SK-N-SH (cell line): ENCODE measurements at regions not wholly inside any gene's neighbourhood (a gene's known extent, or its start where the extent isn't known, plus 50 kb on each side); places are given as distances from the start of the nearest gene placed in this dataset.

ENCODE experiments used
- CTCF ChIA-PET: fragments of 300-600, 350-600 bp; formaldehyde crosslinking; extraction: SDS; loops from one replicate; lab custom pipeline; 2021; lab: Yijun Ruan, JAX
- POLR2A ChIA-PET: fragments of 350-600 bp; sonication (Branson Sonifier 250); formaldehyde crosslinking; extraction: SDS; loops from one replicate; lab custom pipeline; 2020; ENCODE audit warnings: antibody characterized with exemption, inconsistent platforms; lab: Yijun Ruan, JAX
- DNase-seq: peaks from one replicate; pipeline ENCODE4 v3.0.0; 2012
- H2AFZ ChIP-seq: fragments of 200-600 bp; sonication (generic); 2 replicates; pipeline ENCODE4 v1.8.1; 2016; ENCODE audit warnings: antibody characterized with exemption, mild to moderate bottlenecking, low read depth
- H3F3A ChIP-seq: fragments of 200-600 bp; sonication (generic); replicated peaks from 2 replicates; pipeline ENCODE3; 2016; ENCODE audit warnings: antibody characterized with exemption, mild to moderate bottlenecking; ENCODE audit not compliant: insufficient read depth
- H3K27ac ChIP-seq, 2 experiments: fragments of 200-500 bp in 1 of 2; fragments of 200-600 bp in 1 of 2; sonication (Bioruptor generic) in 1 of 2; sonication (generic), shearing (Covaris generic) in 1 of 2; 2 replicates each; pipeline versions ENCODE4 v1.5.1 to v1.6.1; 2014 to 2016; ENCODE audit warnings: low read depth in 2 of 2, inconsistent platforms in 1 of 2, low read length in 1 of 2, mild to moderate bottlenecking in 1 of 2, mixed read lengths in 1 of 2
- H3K27me3 ChIP-seq: fragments of 200-600 bp; sonication (generic), shearing (Covaris generic); 2 replicates; pipeline ENCODE4 v1.6.1; 2016; ENCODE audit warnings: mixed run types; ENCODE audit not compliant: insufficient read depth
- H3K36me3 ChIP-seq, 2 experiments: fragments of 200-500 bp in 1 of 2; fragments of 200-600 bp in 1 of 2; sonication (Bioruptor generic) in 1 of 2; sonication (generic) in 1 of 2; replicated peaks in 1 of 2; 2 replicates each; pipeline versions ENCODE3 to v1.5.1; 2014 to 2016; ENCODE audit warnings: low read length in 1 of 2, mild to moderate bottlenecking in 1 of 2; ENCODE audit not compliant: insufficient read depth in 2 of 2, control insufficient read depth in 1 of 2
- H3K4me1 ChIP-seq, 2 experiments: fragments of 200-500 bp in 1 of 2; fragments of 200-600 bp in 1 of 2; sonication (Bioruptor generic) in 1 of 2; sonication (generic), shearing (Covaris generic) in 1 of 2; 2 replicates each; pipeline versions ENCODE4 v1.5.1 to v1.6.1; 2014 to 2016; ENCODE audit warnings: low read depth in 1 of 2, low read length in 1 of 2, mixed run types in 1 of 2; ENCODE audit not compliant: insufficient read depth in 2 of 2, control insufficient read depth in 1 of 2
- H3K4me2 ChIP-seq: fragments of 200-600 bp; sonication (generic), shearing (Covaris generic); 2 replicates; pipeline ENCODE4 v1.6.1; 2017; ENCODE audit warnings: mixed run types
- H3K4me3 ChIP-seq, 2 experiments: fragments of 200-500 bp in 1 of 2; fragments of 200-600 bp in 1 of 2; sonication (Bioruptor generic) in 1 of 2; sonication (generic), shearing (Covaris generic) in 1 of 2; 2 replicates each; pipeline versions ENCODE4 v1.5.1 to v1.8.1; 2014 to 2016; ENCODE audit warnings: low read depth in 2 of 2, inconsistent platforms in 1 of 2, low read length in 1 of 2, mild to moderate bottlenecking in 1 of 2, mixed read lengths in 1 of 2, moderate library complexity in 1 of 2
- H3K79me2 ChIP-seq: fragments of 200-600 bp; sonication (generic); 2 replicates; pipeline ENCODE4 v1.8.1; 2017; ENCODE audit warnings: mild to moderate bottlenecking; ENCODE audit not compliant: insufficient read depth
- H3K9ac ChIP-seq: fragments of 200-600 bp; sonication (generic); 2 replicates; pipeline ENCODE4 v1.6.1; 2017; ENCODE audit warnings: mixed run types
- H3K9me2 ChIP-seq: fragments of 200-600 bp; sonication (generic); 2 replicates; pipeline ENCODE4 v1.6.1; 2017; ENCODE audit warnings: mixed run types
- H3K9me3 ChIP-seq: fragments of 200-600 bp; sonication (generic); 2 replicates; pipeline ENCODE4 v1.6.1; 2017; ENCODE audit warnings: mixed run types, mild to moderate bottlenecking, moderate library complexity
- H4K20me1 ChIP-seq: fragments of 200-600 bp; sonication (generic); 2 replicates; pipeline ENCODE4 v1.6.1; 2017; ENCODE audit warnings: mild to moderate bottlenecking, mixed run types; ENCODE audit not compliant: insufficient read depth
- CHD2 ChIP-seq: fragments of 150-350 bp; IDR thresholded peaks from 2 replicates; pipeline ENCODE4 v1.6.1; 2018; ENCODE audit warnings: low read length; ENCODE audit not compliant: partially characterized antibody
- CTCF ChIP-seq: fragments of 200-600 bp; sonication (generic); IDR thresholded peaks from 2 replicates; pipeline ENCODE4 v1.6.1; 2017; ENCODE audit warnings: antibody characterized with exemption, mild to moderate bottlenecking, moderate library complexity
- EP300 ChIP-seq, 2 experiments: IDR thresholded peaks; 2 replicates each; pipeline versions ENCODE4 v1.4.0 to v1.6.1; 2012; ENCODE audit warnings: borderline replicate concordance in 1 of 2, low read depth in 1 of 2, low read length in 1 of 2
- EZH2phosphoT487 ChIP-seq: fragments of 200-600 bp; sonication (generic); IDR thresholded peaks from 2 replicates; pipeline ENCODE4 v1.6.1; 2017; ENCODE audit warnings: low read depth, mixed run types, mild to moderate bottlenecking, antibody characterized with exemption, moderate library complexity, borderline replicate concordance
- FOXJ3 ChIP-seq: sonication (generic); formaldehyde crosslinking; IDR thresholded peaks from 2 replicates; pipeline ENCODE4 v1.5.1; 2020; ENCODE audit warnings: mild to moderate bottlenecking, missing genetic modification reagents
- GABPA ChIP-seq: IDR thresholded peaks from 2 replicates; pipeline ENCODE4 v1.4.0; 2012; ENCODE audit warnings: low read depth, mild to moderate bottlenecking
- IRF3 ChIP-seq: fragments of 150-350 bp; IDR thresholded peaks from 2 replicates; pipeline ENCODE4 v1.6.1; 2016; ENCODE audit warnings: mild to moderate bottlenecking, low read depth, low read length
- PBX3 ChIP-seq: IDR thresholded peaks from 2 replicates; pipeline ENCODE4; 2012
- POLR2AphosphoS5 ChIP-seq: IDR thresholded peaks from 2 replicates; pipeline ENCODE4 v1.6.1; 2012; ENCODE audit warnings: low read depth, low read length
- RCOR1 ChIP-seq: fragments of 150-350 bp; IDR thresholded peaks from 2 replicates; pipeline ENCODE4 v1.6.1; 2017; ENCODE audit warnings: antibody characterized with exemption, low read length
- SIN3A ChIP-seq: IDR thresholded peaks from 2 replicates; pipeline ENCODE4 v1.6.1; 2012; ENCODE audit warnings: low read depth, mild to moderate bottlenecking, low read length, moderate library complexity, borderline replicate concordance
- TCF12 ChIP-seq: IDR thresholded peaks from 2 replicates; pipeline ENCODE4 v1.4.0; 2012
- TEAD4 ChIP-seq: IDR thresholded peaks from 2 replicates; pipeline ENCODE4 v1.4.0; 2012; ENCODE audit warnings: mild to moderate bottlenecking, borderline replicate concordance; ENCODE audit not compliant: insufficient read depth
- YY1 ChIP-seq: IDR thresholded peaks from 2 replicates; pipeline ENCODE4 v1.4.0; 2012; ENCODE audit warnings: low read depth, mild to moderate bottlenecking
- ZBTB33 ChIP-seq: IDR thresholded peaks from 2 replicates; pipeline ENCODE4 v1.4.0; 2012; ENCODE audit warnings: low read depth, borderline replicate concordance
- WGBS: methylation state at CpG from one replicate; pipeline ENCODE4 v1.1.6; 2017; ENCODE audit warnings: low lambda C conversion rate; 5-methylcytosine and 5-hydroxymethylcytosine counted together
- TF ChIP-seq, protein P1 (sequence below): fragments of 150-350 bp; IDR thresholded peaks from 2 replicates; pipeline ENCODE4 v1.6.1; 2017; ENCODE audit warnings: antibody characterized with exemption, low read length, low read depth, borderline replicate concordance
- TF ChIP-seq, protein P2 (sequence below): IDR thresholded peaks from 2 replicates; pipeline ENCODE4 v1.4.0; 2012; ENCODE audit warnings: low read depth, borderline replicate concordance

DNA sequence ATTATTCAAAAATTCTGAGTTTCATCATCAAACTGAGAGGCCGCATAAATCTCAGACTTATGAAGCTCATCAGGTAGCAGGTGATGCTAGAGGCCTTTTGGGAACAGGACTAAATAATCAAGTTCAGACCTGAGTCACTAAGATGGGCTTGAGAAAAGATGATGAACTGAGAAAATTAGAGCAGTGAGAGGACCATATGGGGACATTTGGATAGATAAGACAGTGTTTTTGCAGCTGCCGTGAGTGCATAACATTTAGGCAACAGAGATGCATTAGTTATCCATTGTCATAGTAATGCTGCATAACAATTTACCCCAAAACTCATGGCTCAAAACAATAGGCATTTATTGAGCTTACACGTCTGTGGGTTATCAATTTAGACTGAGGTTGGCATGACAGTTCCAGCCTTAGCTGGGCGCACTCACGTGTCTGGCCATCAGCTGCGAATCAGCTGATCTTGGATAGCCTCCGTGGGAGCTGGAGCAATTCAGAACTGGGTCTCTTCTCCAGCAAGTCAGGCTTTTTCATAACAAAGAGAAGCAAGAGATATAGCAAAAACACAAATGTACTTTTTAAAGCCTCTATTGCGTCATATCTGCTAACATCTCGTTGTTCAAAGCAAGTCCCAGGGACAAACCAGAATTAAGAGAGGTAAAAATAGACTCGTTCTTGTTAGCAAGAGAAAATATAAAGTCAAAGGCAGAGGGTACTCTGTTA is 72.8 kb downstream of the CAPZA3 start:
- H3K4me2 ChIP-seq: no peak overlapping the region
- H3K36me3 ChIP-seq: no peaks in the 10 kb centered on the region
- WGBS: 79% methylated on average over 10 of the region's 10 CpGs
- H3K27ac ChIP-seq: no peak overlapping the region
- no peak overlapping the region for H3K9ac ChIP-seq
- no peak for TF ChIP-seq POLR2AphosphoS5
- TF ChIP-seq CTCF: no peak
- TF ChIP-seq FOXJ3 (CRISPR knock-in tag): no peak
- no peak for TF ChIP-seq PBX3
- no peak for TF ChIP-seq RCOR1
- no peak for TF ChIP-seq SIN3A
- TF ChIP-seq GABPA: no peak
- TF ChIP-seq, protein P1, sequence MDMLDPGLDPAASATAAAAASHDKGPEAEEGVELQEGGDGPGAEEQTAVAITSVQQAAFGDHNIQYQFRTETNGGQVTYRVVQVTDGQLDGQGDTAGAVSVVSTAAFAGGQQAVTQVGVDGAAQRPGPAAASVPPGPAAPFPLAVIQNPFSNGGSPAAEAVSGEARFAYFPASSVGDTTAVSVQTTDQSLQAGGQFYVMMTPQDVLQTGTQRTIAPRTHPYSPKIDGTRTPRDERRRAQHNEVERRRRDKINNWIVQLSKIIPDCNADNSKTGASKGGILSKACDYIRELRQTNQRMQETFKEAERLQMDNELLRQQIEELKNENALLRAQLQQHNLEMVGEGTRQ: no peak
- TF ChIP-seq TCF12: no peak
- TF ChIP-seq YY1: no peak
- no peak for TF ChIP-seq TEAD4
- no peak for TF ChIP-seq ZBTB33
- TF ChIP-seq, protein P2, sequence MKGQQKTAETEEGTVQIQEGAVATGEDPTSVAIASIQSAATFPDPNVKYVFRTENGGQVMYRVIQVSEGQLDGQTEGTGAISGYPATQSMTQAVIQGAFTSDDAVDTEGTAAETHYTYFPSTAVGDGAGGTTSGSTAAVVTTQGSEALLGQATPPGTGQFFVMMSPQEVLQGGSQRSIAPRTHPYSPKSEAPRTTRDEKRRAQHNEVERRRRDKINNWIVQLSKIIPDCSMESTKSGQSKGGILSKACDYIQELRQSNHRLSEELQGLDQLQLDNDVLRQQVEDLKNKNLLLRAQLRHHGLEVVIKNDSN: no peak
- no peak for TF ChIP-seq IRF3
- no peak for TF ChIP-seq CHD2
- TF ChIP-seq EZH2phosphoT487: no peak
- TF ChIP-seq EP300 (IDR thresholded peaks at IDR 0.05; ENCODE audit: borderline replicate concordance in 1 of 2, low read depth in 1 of 2, low read length in 1 of 2): no peak
- ChIA-PET CTCF (no interaction called here), POLR2A (no interaction called here)
- no peaks in the 10 kb centered on the region for H3K9me3 ChIP-seq
- H3K79me2 ChIP-seq: no peaks in the 10 kb centered on the region
- H3F3A ChIP-seq: no peaks in the 10 kb centered on the region
- no peaks in the 10 kb centered on the region for H4K20me1 ChIP-seq
- H3K27me3 ChIP-seq: no peaks in the 10 kb centered on the region
- DNase-seq: no peak
- no peaks in the 10 kb centered on the region for H3K9me2 ChIP-seq
- H3K4me1 ChIP-seq: no peaks in the 10 kb centered on the region
- H3K4me3 ChIP-seq: no peak overlapping the region
- H2AFZ ChIP-seq: no peak overlapping the region
